HG03378 (cell line): ENCODE measurements at regions not wholly inside any gene's neighbourhood (a gene's known extent, or its start where the extent isn't known, plus 50 kb on each side); places are given as distances from the start of the nearest gene placed in this dataset.

Experiments
- ATAC-seq: cut with Tn5 transposase; IDR thresholded peaks from one replicate; pipeline ENCODE4 v1.9.1; 2021; ENCODE audit warnings: mild to moderate bottlenecking, moderate library complexity; ENCODE audit not compliant: unreplicated experiment

DNA sequence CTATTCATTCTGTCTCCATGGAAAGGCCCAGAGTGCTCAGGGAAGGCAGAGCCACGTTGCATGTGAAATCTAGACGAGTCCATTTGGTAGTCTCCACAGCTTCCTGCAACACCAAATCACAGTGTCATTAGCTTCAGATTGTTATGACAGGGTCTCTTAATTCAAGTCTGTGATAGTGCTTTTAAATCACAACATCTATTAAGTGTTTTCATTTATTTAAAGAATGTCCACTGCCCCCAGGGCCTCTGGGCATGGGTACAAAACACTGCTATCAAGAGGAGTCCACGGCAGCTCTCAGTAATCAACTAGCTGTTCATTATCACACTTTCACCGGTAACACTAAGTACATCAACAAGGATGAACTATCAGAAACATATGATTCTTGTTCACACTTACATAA is 455.9 kb upstream of the JARID2 start:
- no peak for ATAC-seq

DNA sequence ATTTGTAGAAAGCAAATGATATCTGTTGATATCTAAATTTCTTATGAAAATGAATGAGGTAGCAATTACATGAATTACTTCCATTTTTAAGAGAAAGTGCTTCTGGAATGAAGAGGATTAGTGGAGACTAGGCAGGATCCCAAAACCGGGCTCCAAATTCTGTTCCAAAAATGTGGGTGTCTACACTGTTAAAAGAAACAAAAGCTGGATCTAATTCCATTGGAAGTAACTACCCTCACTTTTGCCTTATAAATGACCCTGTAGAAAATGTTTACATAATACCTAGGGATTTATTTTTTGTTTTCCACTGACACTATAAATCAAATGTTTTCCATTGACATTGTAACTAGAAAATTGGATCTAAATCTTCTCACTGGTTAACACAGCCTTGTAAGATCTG is 454.9 kb upstream of the JARID2 start:
- no peak for ATAC-seq

- ATAC-seq = no peak
These were observed 454.3 kb upstream of the JARID2 start for GRCh38 chr6:14791526-14791925.

DNA sequence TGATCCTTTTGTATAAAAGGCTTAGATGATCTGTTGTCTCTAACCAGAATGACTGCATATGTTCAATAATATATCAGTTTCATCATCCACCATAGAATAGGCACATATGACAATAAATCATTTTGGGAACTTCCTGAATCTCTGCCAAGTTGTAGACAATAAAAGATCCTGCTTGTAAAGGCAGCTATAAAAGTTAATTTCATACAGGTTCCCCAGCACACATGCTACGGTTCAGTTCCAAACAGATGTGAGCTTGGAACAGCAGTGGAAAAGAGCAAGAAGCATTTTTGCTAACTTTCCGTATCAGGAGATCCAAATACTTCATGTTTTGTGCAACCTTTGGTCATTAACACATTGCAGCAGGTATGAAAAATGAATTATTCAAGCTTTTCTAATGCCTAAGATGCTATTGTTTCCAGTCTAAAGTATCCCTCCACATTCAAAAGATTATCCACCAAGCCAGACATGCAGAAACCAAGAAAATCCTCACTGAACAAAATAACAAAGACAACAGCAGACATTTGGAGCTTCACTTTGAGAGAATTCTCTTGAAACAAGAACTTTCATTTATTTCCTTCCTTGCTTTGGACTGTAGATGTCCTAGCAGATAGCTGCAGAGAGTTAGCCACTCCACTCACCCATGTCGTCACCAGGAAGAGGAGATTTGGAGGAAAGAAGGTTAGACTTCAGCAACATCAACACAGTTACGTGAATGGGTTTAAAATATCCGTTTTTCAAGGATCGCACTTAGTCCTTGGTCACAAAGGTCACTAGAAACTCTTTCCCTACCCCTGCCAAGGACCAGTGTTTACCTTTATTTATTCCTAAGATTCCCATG is 453.5 kb upstream of the JARID2 start:
- ATAC-seq = no peak

DNA sequence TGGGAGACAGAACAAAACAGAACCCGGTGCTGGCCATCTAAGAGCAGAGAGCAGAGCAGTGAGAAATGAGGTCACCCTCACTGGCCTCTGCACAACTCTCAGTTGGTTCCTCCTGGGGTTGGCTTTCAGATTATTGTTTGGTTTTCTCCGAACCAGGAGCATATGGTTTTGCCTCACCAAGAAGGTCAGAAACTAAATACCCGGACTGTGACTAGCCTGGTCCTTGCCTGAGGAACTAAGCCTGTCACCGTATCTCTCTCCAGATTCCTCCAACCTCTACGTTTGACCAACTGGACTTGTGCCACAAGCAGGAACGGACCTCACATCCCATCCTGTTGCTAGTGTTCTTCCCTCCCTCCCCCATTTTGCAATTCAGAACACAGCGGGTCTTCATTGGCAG is 450.4 kb upstream of the JARID2 start:
- no peak for ATAC-seq

- ATAC-seq = no peak
These were observed 448.7 kb upstream of the JARID2 start for GRCh38 chr6:14796974-14797762.

DNA sequence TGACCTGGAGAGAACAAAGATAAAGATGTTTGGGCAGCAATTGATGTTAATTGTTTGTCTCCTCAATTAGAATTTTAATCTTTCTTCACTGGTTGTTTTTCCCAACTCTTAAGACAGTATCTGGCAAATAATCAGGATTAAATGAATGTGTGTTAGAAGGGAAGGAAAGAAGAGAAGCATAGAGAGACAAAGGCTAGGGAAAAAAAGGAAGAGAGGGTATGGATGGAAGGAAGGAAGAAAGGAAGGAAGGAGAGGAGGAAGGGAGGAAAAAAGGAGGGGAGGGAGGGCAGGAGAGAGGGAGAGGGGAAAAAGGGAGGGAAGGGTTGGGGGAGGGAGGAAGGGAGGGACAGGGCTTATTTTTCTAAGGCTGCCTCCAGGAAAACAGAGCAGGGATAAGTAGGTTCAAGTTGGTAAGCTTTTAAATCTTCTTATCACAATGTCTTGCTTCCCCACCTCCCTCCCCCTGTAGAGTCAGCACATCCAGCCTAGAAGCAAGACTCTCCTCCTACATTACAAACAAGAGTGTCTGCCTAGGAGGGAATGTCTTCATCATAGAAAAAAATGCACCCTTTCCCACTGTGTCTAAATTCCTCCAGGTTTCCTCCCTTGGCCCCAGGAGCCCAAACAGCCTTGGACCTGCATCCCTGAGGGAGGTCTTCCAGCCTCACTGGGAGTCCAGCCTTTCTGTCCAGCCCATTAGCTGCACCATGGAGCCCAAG is 447.8 kb upstream of the JARID2 start:
- no peak for ATAC-seq

DNA sequence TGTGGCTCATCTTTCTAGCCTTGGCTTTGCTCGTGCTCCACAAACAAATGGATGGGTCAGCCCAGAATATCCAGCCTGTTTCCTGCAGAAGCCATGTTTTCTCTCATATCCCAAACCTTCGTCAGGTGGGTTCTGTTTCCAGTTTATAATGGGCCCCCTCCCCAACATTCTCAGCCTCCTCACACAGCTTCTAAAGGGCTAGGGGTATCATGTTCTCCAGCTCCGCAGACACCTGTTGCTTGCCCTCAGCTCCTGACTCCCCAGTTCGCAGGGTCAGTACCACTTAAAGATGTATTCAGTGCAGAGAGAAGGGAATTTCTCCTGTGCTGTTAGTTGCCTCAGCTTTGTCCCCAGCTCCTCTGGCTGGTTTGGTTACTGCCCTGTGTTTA is 447.3 kb upstream of the JARID2 start:
- ATAC-seq = no peak

- no peak for ATAC-seq
These were observed 446.8 kb upstream of the JARID2 start for GRCh38 chr6:14798996-14799588.

DNA sequence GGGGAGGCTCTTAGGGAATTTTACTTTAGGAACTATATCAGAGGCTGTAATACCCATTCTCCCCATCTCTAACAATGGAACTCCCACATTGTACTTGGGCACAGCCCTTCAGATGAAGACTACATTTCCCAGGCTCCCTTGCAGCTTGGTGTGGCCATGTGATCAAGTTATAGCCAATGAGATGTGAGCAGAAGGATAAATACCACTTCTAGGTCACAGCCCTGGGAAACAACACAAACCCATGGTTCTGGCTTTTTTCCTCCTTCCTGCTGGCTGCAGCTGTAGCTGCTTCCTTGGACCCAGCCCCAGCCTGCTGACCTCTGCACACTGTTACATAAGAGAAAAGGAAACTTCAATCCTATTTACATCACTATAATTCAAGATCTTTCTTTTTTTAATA is 445.9 kb upstream of the JARID2 start:
- ATAC-seq = no peak

GRCh38 chr6:14802514-14803160 is 443.2 kb upstream of the JARID2 start:
- ATAC-seq = no peak

GRCh38 chr6:14804001-14804784 is 441.7 kb upstream of the JARID2 start:
- ATAC-seq = no peak

GRCh38 chr6:14804785-14805210 is 441.1 kb upstream of the JARID2 start:
- no peak for ATAC-seq

- no peak for ATAC-seq
These were observed 439.8 kb upstream of the JARID2 start for GRCh38 chr6:14806101-14806500.

DNA sequence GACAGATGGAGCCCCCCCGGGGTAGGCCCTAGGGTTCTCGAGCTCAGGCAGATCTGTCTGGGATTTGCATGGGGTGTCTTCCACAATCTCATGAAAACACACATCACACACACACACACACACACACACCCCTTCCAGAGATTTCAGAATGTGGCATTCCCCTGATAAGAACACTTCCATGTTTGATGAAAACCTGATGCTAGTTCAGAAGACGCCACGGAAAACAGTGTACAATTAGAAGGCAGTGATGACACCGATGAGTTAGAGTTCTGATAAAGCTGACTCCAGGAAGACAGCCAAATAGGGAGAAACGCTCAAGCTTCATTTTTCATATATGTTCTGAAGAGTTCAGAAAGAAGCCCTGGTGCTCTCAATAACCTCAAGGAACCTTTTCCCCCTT is 438.7 kb upstream of the JARID2 start:
- no peak for ATAC-seq

GRCh38 chr6:14807971-14808370 is 437.9 kb upstream of the JARID2 start:
- no peak for ATAC-seq

DNA sequence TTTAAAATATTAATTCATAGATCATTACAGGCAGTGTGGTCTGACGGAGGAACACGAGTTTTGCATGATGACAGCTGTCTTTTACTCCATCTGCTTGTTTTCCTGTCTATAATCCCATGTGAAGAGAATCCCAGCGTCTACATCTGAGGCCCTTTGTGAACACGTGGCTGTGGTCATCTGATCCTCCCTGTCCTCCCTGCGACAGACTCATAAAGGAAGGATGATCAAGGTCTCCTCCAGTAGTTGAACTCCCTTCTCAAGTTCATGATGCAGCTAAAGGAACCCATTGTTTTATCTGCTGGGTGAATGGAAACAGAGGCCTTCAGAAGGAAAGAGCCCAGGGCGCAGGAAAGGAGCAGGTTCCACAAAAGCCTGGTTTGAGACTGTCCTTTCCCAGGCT is 435.8 kb upstream of the JARID2 start:
- ATAC-seq = no peak

DNA sequence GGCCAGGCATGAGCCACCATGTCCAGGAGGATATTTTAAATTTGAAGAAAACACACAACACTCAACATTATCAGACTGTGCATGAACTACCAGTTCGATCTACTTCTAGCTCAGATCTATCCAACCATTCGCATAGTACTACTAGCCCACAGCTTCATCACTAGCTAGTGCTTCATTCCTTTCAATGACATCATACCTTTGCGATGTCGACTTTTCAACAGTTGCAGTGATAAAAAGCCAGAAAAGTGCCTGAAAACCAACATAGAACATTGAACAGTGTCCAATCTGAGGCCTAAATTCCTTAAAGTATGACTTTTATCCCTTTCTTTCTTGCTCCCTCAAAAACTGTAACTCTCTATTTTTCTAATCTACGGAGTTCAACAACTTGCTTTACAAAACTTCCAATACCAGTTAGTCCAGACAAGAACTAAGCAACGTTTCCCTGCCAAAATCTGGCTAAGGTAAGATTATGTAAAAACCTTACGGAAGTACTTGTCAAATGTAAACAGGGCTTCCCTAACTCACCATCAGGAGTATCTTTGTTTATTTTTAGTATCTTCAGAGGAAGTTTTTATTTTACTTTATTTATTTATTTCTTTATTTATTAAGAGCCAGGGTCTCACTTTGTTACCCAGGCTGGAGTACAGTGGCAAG is 434.0 kb upstream of the JARID2 start:
- ATAC-seq = no peak

DNA sequence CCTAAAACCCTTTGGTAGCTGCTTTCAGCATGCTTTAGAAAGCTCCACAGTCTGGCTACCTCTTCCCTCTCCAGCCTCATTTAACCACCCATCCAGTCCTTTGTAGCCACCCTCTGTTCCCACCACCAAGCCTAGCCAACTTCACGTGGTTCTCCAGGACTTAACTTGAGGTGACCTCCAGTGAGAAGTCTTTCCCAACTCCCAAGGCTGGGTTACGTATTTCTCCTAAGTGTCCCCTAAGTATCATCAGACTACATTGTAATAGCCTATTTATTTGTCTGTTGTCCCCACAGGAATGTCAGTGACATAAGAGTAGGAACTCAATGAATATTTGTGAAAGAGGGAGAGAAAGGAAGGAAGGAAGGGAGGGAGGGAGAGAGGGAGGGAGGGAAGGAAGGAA is 431.9 kb upstream of the JARID2 start:
- no peak for ATAC-seq
